Upper lobe of right lung (tissue), 1 donor: ENCODE measurements at regions not wholly inside any gene's neighbourhood (a gene's known extent, or its start where the extent isn't known, plus 50 kb on each side); places are given as distances from the start of the nearest gene placed in this dataset.

Experiments
- ATAC-seq: fragments of 200-7000 bp; cut with Tn5 transposase; one replicate; pipeline ENCODE4 v1.9.1; 2020; ENCODE audit warnings: mild to moderate bottlenecking, moderate library complexity
- DNase-seq: peaks from one replicate; pipeline ENCODE4 v3.0.0-alpha.2; 2020
- H3K27ac ChIP-seq: fragments of 200-600 bp; one replicate; pipeline ENCODE4 v1.8.0; 2022
- H3K27me3 ChIP-seq: fragments of 200-600 bp; one replicate; pipeline ENCODE4 v1.8.0; 2022; ENCODE audit warnings: mild to moderate bottlenecking
- H3K36me3 ChIP-seq: fragments of 200-600 bp; one replicate; pipeline ENCODE4 v1.8.0; 2022
- H3K4me1 ChIP-seq: fragments of 200-600 bp; one replicate; pipeline ENCODE4 v1.8.0; 2022
- H3K4me3 ChIP-seq: fragments of 200-600 bp; one replicate; pipeline ENCODE4 v1.8.0; 2022; ENCODE audit warnings: mild to moderate bottlenecking
- H3K9me3 ChIP-seq: fragments of 200-600 bp; one replicate; pipeline ENCODE4 v1.8.0; 2022
- intact Hi-C: fragments of 100-400 bp; cut with DNase I; formaldehyde crosslinking; loops from one replicate; pipeline ENCODE4 v1.11.0; 2022
- TF ChIP-seq, protein P1 (sequence below): fragments of 200-600 bp; IDR thresholded peaks from one replicate; pipeline ENCODE4 v1.8.0; 2022; ENCODE audit warnings: antibody characterized with exemption
- donor health status: DM: no; HTN: yes; CAD: no; lungs with severe emphysema.

DNA sequence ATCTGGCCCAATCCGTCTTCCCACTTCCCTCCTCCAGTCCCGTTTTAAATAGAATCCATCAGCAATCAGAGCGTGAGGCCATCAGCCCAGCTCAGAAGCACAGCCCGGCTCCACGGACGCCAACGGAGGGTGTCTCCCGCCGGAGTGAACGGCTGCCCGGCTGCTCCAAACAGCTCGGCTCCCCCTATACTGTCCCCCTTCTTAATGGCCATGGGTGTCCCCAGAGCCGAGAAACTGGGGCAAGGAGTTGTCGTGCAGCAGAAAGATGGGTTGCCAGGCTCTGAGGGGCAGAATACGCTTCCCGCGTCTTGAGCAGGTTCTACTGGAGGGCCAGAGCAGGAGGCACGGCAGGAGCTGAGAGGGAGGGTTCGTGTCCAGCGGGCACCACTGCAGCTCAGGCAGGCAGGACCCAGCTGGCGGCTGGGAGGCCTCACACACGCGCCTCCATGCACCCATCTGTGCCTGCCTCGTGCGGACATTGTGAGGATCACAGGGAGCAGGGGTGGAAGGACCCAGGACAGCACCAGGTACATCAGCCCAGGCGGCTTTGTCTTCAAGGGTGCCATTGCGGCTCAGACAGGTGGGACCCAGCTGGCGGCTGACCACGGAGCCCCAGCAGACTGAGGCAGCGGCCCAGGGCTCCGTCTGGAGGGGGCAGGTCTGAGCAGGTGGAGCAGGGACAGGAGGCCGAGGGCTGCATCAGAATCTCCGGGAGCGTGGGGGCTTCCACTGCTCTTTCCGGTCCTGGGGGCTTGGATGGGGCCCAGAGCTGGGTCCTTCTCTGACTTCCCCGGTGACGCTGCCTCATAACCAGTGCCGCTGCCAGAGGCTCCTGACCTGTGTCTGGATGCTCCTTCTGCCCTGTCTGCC lies 882.7 kb downstream of the BRD1 start:
- intact Hi-C loops, result no loop called here
- Histone ChIP-seq H3K36me3 (no peaks in the 10 kb centered on the region), H3K9me3 (no peaks in the 10 kb centered on the region), H3K4me1 (no peaks in the 10 kb centered on the region), H3K27ac (no peak overlapping the region), H3K4me3 (no peak overlapping the region), H3K27me3 (no peaks in the 10 kb centered on the region)
- TF ChIP-seq, protein P1, sequence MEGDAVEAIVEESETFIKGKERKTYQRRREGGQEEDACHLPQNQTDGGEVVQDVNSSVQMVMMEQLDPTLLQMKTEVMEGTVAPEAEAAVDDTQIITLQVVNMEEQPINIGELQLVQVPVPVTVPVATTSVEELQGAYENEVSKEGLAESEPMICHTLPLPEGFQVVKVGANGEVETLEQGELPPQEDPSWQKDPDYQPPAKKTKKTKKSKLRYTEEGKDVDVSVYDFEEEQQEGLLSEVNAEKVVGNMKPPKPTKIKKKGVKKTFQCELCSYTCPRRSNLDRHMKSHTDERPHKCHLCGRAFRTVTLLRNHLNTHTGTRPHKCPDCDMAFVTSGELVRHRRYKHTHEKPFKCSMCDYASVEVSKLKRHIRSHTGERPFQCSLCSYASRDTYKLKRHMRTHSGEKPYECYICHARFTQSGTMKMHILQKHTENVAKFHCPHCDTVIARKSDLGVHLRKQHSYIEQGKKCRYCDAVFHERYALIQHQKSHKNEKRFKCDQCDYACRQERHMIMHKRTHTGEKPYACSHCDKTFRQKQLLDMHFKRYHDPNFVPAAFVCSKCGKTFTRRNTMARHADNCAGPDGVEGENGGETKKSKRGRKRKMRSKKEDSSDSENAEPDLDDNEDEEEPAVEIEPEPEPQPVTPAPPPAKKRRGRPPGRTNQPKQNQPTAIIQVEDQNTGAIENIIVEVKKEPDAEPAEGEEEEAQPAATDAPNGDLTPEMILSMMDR, result no peak
- peak; percentile 59 for DNase-seq
- ATAC-seq, result no peak

GRCh38 chr22:48944433-48944750 lies 883.3 kb downstream of the BRD1 start:
- Histone ChIP-seq H3K27me3 (no peaks in the 10 kb centered on the region), H3K36me3 (no peaks in the 10 kb centered on the region), H3K4me1 (no peaks in the 10 kb centered on the region), H3K9me3 (no peaks in the 10 kb centered on the region), H3K4me3 (no peak overlapping the region), H3K27ac (no peak overlapping the region)
- intact Hi-C loops, result no loop called here
- ATAC-seq (no peak), DNase-seq (no peak)
- TF ChIP-seq, protein P1, result no peak

GRCh38 chr22:48943567-48944432 lies 883.9 kb downstream of the BRD1 start:
- no peaks in the 10 kb centered on the region for H3K27me3 ChIP-seq
- no peaks in the 10 kb centered on the region for H3K9me3 ChIP-seq
- no peaks in the 10 kb centered on the region for H3K4me1 ChIP-seq
- ATAC-seq (peak; percentile 52), DNase-seq (peak; percentile 60)
- no peaks in the 10 kb centered on the region for H3K36me3 ChIP-seq
- no peak overlapping the region for H3K27ac ChIP-seq
- H3K4me3 ChIP-seq, result no peak overlapping the region
- intact Hi-C loops, result no loop called here
- TF ChIP-seq, protein P1, result peak; percentile 50

- Histone ChIP-seq H3K27ac (no peak overlapping the region), H3K36me3 (no peaks in the 10 kb centered on the region), H3K27me3 (no peaks in the 10 kb centered on the region), H3K4me3 (no peak overlapping the region), H3K4me1 (no peaks in the 10 kb centered on the region), H3K9me3 (no peaks in the 10 kb centered on the region)
- no peak for ATAC-seq
- peak; percentile 57 for DNase-seq
- TF ChIP-seq, protein P1, result no peak
- intact Hi-C loops, result no loop called here
Measured at GRCh38 chr22:48942698-48943566, 884.7 kb downstream of the BRD1 start.

GRCh38 chr22:48941903-48942575 lies 885.6 kb downstream of the BRD1 start:
- Histone ChIP-seq H3K36me3 (no peaks in the 10 kb centered on the region), H3K4me3 (no peak overlapping the region), H3K27ac (no peak overlapping the region), H3K9me3 (no peaks in the 10 kb centered on the region), H3K4me1 (no peaks in the 10 kb centered on the region), H3K27me3 (no peaks in the 10 kb centered on the region)
- TF ChIP-seq, protein P1, result no peak
- DNase-seq (peak; percentile 28), ATAC-seq (no peak)
- intact Hi-C loops, result no loop called here
